ENCODE measurements at regions not wholly inside any gene's neighbourhood (a gene's known extent, or its start where the extent isn't known, plus 50 kb on each side); places are given as distances from the start of the nearest gene placed in this dataset.

DNA sequence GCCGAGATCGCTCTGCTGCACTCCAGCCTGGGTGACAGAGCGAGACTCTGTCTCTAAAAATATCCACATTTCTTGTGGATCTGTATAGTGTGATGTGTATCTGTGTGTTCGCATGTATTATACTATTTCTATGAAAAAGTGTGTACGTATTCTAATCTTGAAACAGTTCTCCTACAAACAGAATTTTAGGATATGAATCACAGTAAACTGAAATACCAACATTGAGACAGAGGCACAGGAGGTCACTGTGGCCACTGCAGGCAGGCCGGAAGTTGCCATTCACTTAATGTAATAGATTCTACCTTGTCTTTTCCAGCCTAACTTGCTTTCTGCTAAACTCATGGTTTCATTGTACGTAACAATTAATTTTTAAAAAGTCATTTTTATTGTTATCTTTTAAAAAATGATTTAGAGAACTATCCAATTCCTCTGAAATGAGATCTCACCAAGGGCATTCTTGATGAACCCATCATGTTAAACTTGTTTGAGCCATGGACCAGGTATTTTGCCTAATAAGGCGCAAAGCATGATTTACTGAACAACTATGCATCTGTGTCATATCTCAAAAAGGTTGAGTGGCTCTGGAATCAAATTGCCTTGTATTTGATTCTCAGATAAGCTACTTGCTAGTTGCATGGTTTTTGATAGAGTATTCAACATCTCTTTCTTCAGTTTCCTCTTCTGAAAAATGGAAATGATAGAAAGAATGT lies 154.9 kb upstream of the GYPA start:
- Mint-ChIP-seq H3K27ac (no peak overlapping the region), H3K4me3 (no peak overlapping the region), H3K4me1 (no peaks in the 10 kb centered on the region), H3K27me3 (ENCODE audit: low read depth in 2 of 2) (no peaks in the 10 kb centered on the region), H3K36me3 (no peaks in the 10 kb centered on the region), H3K9me3 (no peaks in the 10 kb centered on the region)
- no peaks in the 10 kb centered on the region for H3K9me3 ChIP-seq (ENCODE audit: control insufficient read depth, insufficient read depth, low read length)
- intact Hi-C loops (cut with micrococcal nuclease), result no loop called here
- WGBS (ENCODE audit: insufficient coverage), result 96% methylated on average over 4 of the region's 8 CpGs
- DNase-seq, result no peak
- no peak overlapping the region for H3K27ac ChIP-seq (ENCODE audit: low read length)
- TF ChIP-seq, protein P1, sequence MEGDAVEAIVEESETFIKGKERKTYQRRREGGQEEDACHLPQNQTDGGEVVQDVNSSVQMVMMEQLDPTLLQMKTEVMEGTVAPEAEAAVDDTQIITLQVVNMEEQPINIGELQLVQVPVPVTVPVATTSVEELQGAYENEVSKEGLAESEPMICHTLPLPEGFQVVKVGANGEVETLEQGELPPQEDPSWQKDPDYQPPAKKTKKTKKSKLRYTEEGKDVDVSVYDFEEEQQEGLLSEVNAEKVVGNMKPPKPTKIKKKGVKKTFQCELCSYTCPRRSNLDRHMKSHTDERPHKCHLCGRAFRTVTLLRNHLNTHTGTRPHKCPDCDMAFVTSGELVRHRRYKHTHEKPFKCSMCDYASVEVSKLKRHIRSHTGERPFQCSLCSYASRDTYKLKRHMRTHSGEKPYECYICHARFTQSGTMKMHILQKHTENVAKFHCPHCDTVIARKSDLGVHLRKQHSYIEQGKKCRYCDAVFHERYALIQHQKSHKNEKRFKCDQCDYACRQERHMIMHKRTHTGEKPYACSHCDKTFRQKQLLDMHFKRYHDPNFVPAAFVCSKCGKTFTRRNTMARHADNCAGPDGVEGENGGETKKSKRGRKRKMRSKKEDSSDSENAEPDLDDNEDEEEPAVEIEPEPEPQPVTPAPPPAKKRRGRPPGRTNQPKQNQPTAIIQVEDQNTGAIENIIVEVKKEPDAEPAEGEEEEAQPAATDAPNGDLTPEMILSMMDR (IDR thresholded peaks at IDR 0.05), result no peak
- no peak overlapping the region for H3K4me3 ChIP-seq (ENCODE audit: low read length)
- H3K4me1 ChIP-seq (ENCODE audit: control insufficient read depth, insufficient read depth, low read length), result no peaks in the 10 kb centered on the region
- no peak for ATAC-seq
- H3K36me3 ChIP-seq (ENCODE audit: control insufficient read depth, insufficient read depth, low read length), result no peaks in the 10 kb centered on the region
- H3K27me3 ChIP-seq (ENCODE audit: control insufficient read depth, insufficient read depth, low read length), result no peaks in the 10 kb centered on the region

GRCh38 chr4:144296941-144297340 lies 156.4 kb upstream of the GYPA start:
- Histone ChIP-seq H3K27me3 (ENCODE audit: control insufficient read depth, insufficient read depth, low read length) (no peaks in the 10 kb centered on the region), H3K4me1 (ENCODE audit: control insufficient read depth, insufficient read depth, low read length) (no peaks in the 10 kb centered on the region), H3K36me3 (ENCODE audit: control insufficient read depth, insufficient read depth, low read length) (no peaks in the 10 kb centered on the region), H3K4me3 (ENCODE audit: low read length) (no peak overlapping the region), H3K9me3 (ENCODE audit: control insufficient read depth, insufficient read depth, low read length) (no peaks in the 10 kb centered on the region), H3K27ac (ENCODE audit: low read length) (no peak overlapping the region)
- WGBS (ENCODE audit: insufficient coverage), result 100% methylated on average over 2 of the region's 2 CpGs
- intact Hi-C loops (cut with micrococcal nuclease), result no loop called here
- H3K36me3 Mint-ChIP-seq, result no peaks in the 10 kb centered on the region
- TF ChIP-seq, protein P1 (IDR thresholded peaks at IDR 0.05), result no peak
- no peaks in the 10 kb centered on the region for H3K27me3 Mint-ChIP-seq (ENCODE audit: low read depth in 2 of 2)
- H3K27ac Mint-ChIP-seq, result no peak overlapping the region
- H3K9me3 Mint-ChIP-seq, result no peaks in the 10 kb centered on the region
- H3K4me1 Mint-ChIP-seq, result no peaks in the 10 kb centered on the region
- DNase-seq (no peak), ATAC-seq (no peak)
- H3K4me3 Mint-ChIP-seq, result no peak overlapping the region

- intact Hi-C loops (cut with micrococcal nuclease), result no loop called here
- H3K9me3 Mint-ChIP-seq, result no peaks in the 10 kb centered on the region
- ATAC-seq (no peak), DNase-seq (no peak)
- WGBS (ENCODE audit: insufficient coverage), result 87% methylated on average over 3 of the region's 3 CpGs
- Histone ChIP-seq H3K4me3 (ENCODE audit: low read length) (no peak overlapping the region), H3K9me3 (ENCODE audit: control insufficient read depth, insufficient read depth, low read length) (no peaks in the 10 kb centered on the region), H3K36me3 (ENCODE audit: control insufficient read depth, insufficient read depth, low read length) (no peaks in the 10 kb centered on the region), H3K27me3 (ENCODE audit: control insufficient read depth, insufficient read depth, low read length) (no peaks in the 10 kb centered on the region), H3K27ac (ENCODE audit: low read length) (no peak overlapping the region), H3K4me1 (ENCODE audit: control insufficient read depth, insufficient read depth, low read length) (no peaks in the 10 kb centered on the region)
- no peaks in the 10 kb centered on the region for H3K36me3 Mint-ChIP-seq
- TF ChIP-seq, protein P1 (IDR thresholded peaks at IDR 0.05), result no peak
- no peak overlapping the region for H3K27ac Mint-ChIP-seq
- H3K4me3 Mint-ChIP-seq, result no peak overlapping the region
- no peaks in the 10 kb centered on the region for H3K27me3 Mint-ChIP-seq (ENCODE audit: low read depth in 2 of 2)
- no peaks in the 10 kb centered on the region for H3K4me1 Mint-ChIP-seq
Observed at GRCh38 chr4:144298519-144298918, 158.0 kb upstream of the GYPA start.

- DNase-seq (no peak), ATAC-seq (no peak)
- Histone ChIP-seq H3K4me3 (ENCODE audit: low read length) (no peak overlapping the region), H3K9me3 (ENCODE audit: control insufficient read depth, insufficient read depth, low read length) (no peaks in the 10 kb centered on the region), H3K27me3 (ENCODE audit: control insufficient read depth, insufficient read depth, low read length) (no peaks in the 10 kb centered on the region), H3K27ac (ENCODE audit: low read length) (no peak overlapping the region), H3K36me3 (ENCODE audit: control insufficient read depth, insufficient read depth, low read length) (no peaks in the 10 kb centered on the region), H3K4me1 (ENCODE audit: control insufficient read depth, insufficient read depth, low read length) (no peaks in the 10 kb centered on the region)
- intact Hi-C loops (cut with micrococcal nuclease), result no loop called here
- H3K4me3 Mint-ChIP-seq, result no peak overlapping the region
- H3K9me3 Mint-ChIP-seq, result no peaks in the 10 kb centered on the region
- TF ChIP-seq, protein P1 (IDR thresholded peaks at IDR 0.05), result no peak
- no peaks in the 10 kb centered on the region for H3K27me3 Mint-ChIP-seq (ENCODE audit: low read depth in 2 of 2)
- 91% methylated on average over 2 of the region's 2 CpGs for WGBS (ENCODE audit: insufficient coverage)
- H3K27ac Mint-ChIP-seq, result no peak overlapping the region
- H3K4me1 Mint-ChIP-seq, result no peaks in the 10 kb centered on the region
- H3K36me3 Mint-ChIP-seq, result no peaks in the 10 kb centered on the region
Observed at GRCh38 chr4:144300616-144301015, 160.1 kb upstream of the GYPA start.

Data from natural killer cell (primary cell).